ENCODE measurements at regions not wholly inside any gene's neighbourhood (a gene's known extent, or its start where the extent isn't known, plus 50 kb on each side); places are given as distances from the start of the nearest gene placed in this dataset.

GRCh38 chr12:67506739-67507138 lies 141.8 kb upstream of the DYRK2 start:
- no peak for DNase-seq

- no peak for DNase-seq
Measured at GRCh38 chr12:67508830-67509229, 139.7 kb upstream of the DYRK2 start.

GRCh38 chr12:67509666-67510386 lies 138.7 kb upstream of the DYRK2 start:
- DNase-seq = no peak

- DNase-seq = no peak
Measured at GRCh38 chr12:67512061-67512460, 136.5 kb upstream of the DYRK2 start.

GRCh38 chr12:67514502-67514901 lies 134.0 kb upstream of the DYRK2 start:
- no peak for DNase-seq

GRCh38 chr12:67515679-67516340 lies 132.7 kb upstream of the DYRK2 start:
- no peak for DNase-seq

- no peak for DNase-seq
Measured at GRCh38 chr12:67517181-67517887, 131.2 kb upstream of the DYRK2 start.

- no peak for DNase-seq
Measured at GRCh38 chr12:67519484-67520433, 128.8 kb upstream of the DYRK2 start.

- no peak for DNase-seq
Measured at GRCh38 chr12:67520606-67521005, 127.9 kb upstream of the DYRK2 start.

GRCh38 chr12:67522222-67522621 lies 126.3 kb upstream of the DYRK2 start:
- DNase-seq = no peak

- DNase-seq = no peak
Measured at GRCh38 chr12:67523538-67523937, 125.0 kb upstream of the DYRK2 start.

GRCh38 chr12:67524861-67525616 lies 123.5 kb upstream of the DYRK2 start:
- no peak for DNase-seq

- DNase-seq = no peak
Measured at GRCh38 chr12:67525617-67525884, 123.0 kb upstream of the DYRK2 start.

GRCh38 chr12:67526129-67526528 lies 122.4 kb upstream of the DYRK2 start:
- DNase-seq = no peak

- DNase-seq = no peak
Measured at GRCh38 chr12:67531051-67531450, 117.5 kb upstream of the DYRK2 start.

GRCh38 chr12:67531501-67531900 lies 117.0 kb upstream of the DYRK2 start:
- no peak for DNase-seq

- no peak for DNase-seq
Measured at GRCh38 chr12:67533159-67533558, 115.4 kb upstream of the DYRK2 start.

GRCh38 chr12:67534046-67534445 lies 114.5 kb upstream of the DYRK2 start:
- no peak for DNase-seq

- no peak for DNase-seq
Measured at GRCh38 chr12:67534681-67535080, 113.9 kb upstream of the DYRK2 start.

GRCh38 chr12:67535176-67535575 lies 113.4 kb upstream of the DYRK2 start:
- no peak for DNase-seq

GRCh38 chr12:67535971-67536370 lies 112.6 kb upstream of the DYRK2 start:
- DNase-seq = no peak

GRCh38 chr12:67539329-67539728 lies 109.2 kb upstream of the DYRK2 start:
- DNase-seq = no peak

Measured in 8988T (cell line).